OCI-LY3 (cell line): ENCODE measurements at regions not wholly inside any gene's neighbourhood (a gene's known extent, or its start where the extent isn't known, plus 50 kb on each side); places are given as distances from the start of the nearest gene placed in this dataset.
"Not testable (repeated sequence)": the region's sequence is repeated elsewhere in the genome, so short reads cannot be mapped to it uniquely, and the experiment has no call there.

Source experiments
- CTCF ChIP-seq: fragments of 200-600, 300-600 bp; sonication (generic); IDR thresholded peaks from 2 replicates; pipeline ENCODE4 v1.5.1; 2014; ENCODE audit warnings: antibody characterized with exemption, low read length, low read depth
- EZH2phosphoT487 ChIP-seq: fragments of 200-600 bp; shearing (Covaris generic); IDR thresholded peaks from 2 replicates; pipeline ENCODE4 v1.6.1; 2018; ENCODE audit warnings: antibody characterized with exemption, mixed run types, low read depth

DNA sequence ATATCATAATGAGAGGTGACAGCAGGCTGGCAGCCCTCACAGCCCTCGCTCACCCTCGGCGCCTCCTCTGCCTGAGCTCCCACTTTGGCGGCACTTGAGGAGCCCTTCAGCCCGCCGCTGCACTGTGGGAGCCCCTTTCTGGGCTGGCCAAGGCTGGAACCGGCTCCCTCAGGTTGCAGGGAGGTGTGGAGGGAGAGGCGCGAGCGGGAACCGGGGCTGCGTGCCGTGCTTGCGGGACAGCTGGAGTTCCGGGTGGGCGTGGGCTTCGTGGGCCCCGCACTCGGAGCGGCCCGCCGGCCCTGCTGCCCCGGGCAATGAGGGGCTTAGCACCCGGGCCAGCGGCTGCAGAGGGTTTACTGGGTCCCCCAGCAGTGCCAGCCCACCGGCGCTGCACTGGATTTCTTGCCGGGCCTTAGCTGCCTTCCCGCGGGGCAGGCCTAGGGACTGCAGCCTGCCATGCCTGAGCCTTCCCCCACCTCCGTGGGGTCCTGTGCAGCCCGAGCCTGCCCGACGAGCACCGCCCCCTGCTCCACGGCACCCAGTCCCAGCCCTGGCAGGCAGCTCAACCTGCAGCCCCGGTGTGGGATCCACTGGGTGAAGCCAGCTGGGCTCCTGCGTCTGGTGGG, 147.7 kb downstream of the TLR4 start:
- not testable (repeated sequence) for TF ChIP-seq CTCF, EZH2phosphoT487
